Stimulated activated CD4-positive, alpha-beta T cell treated with anti-CD3 and anti-CD28 coated beads, Interleukin-1b, Interleukin-23, amount 100 ng/mL, for 1 hour (primary cell): ENCODE measurements at regions not wholly inside any gene's neighbourhood (a gene's known extent, or its start where the extent isn't known, plus 50 kb on each side); places are given as distances from the start of the nearest gene placed in this dataset.
"Not testable (repeated sequence)": the region's sequence is repeated elsewhere in the genome, so short reads cannot be mapped to it uniquely, and the experiment has no call there.

Experiments used
- DNase-seq, 2 donors: peaks; one replicate each; pipeline ENCODE4 v3.0.0-alpha.2; 2020; ENCODE audit warnings: low read depth in 2 of 2

- no peak for DNase-seq
Observed at GRCh38 chr14:71240171-71240570, 332.9 kb downstream of the PCNX1 start.

- no peak for DNase-seq
Observed at GRCh38 chr14:71240866-71241520, 333.7 kb downstream of the PCNX1 start.

- no peak for DNase-seq
Observed at GRCh38 chr14:71242237-71242748, 335.0 kb downstream of the PCNX1 start.

- no peak for DNase-seq
Observed at GRCh38 chr14:71243697-71244096, 336.4 kb downstream of the PCNX1 start.

- DNase-seq = no peak
Observed at GRCh38 chr14:71244341-71244740, 337.1 kb downstream of the PCNX1 start.

- no peak for DNase-seq
Observed at GRCh38 chr14:71245659-71246361, 338.6 kb downstream of the PCNX1 start.

GRCh38 chr14:71246539-71246938 is 339.3 kb downstream of the PCNX1 start:
- DNase-seq = no peak

- no peak for DNase-seq
Observed at GRCh38 chr14:71247106-71247505, 339.8 kb downstream of the PCNX1 start.

- no peak for DNase-seq
Observed at GRCh38 chr14:71248194-71248593, 340.9 kb downstream of the PCNX1 start.

- no peak for DNase-seq
Observed at GRCh38 chr14:71250347-71250746, 343.1 kb downstream of the PCNX1 start.

- DNase-seq = no peak
Observed at GRCh38 chr14:71250791-71251190, 343.5 kb downstream of the PCNX1 start.

GRCh38 chr14:71254091-71254719 is 346.9 kb downstream of the PCNX1 start:
- not testable (repeated sequence) for DNase-seq

- DNase-seq = no peak
Observed at GRCh38 chr14:71261206-71261605, 353.9 kb downstream of the PCNX1 start.

GRCh38 chr14:71262441-71262840 is 355.2 kb downstream of the PCNX1 start:
- no peak for DNase-seq

GRCh38 chr14:71264260-71264659 is 357.0 kb downstream of the PCNX1 start:
- DNase-seq = no peak

- DNase-seq = no peak
Observed at GRCh38 chr14:71267007-71267513, 359.8 kb downstream of the PCNX1 start.

GRCh38 chr14:71267691-71268090 is 360.4 kb downstream of the PCNX1 start:
- DNase-seq = no peak

GRCh38 chr14:71270111-71270510 is 362.9 kb downstream of the PCNX1 start:
- no peak for DNase-seq

GRCh38 chr14:71271166-71271945 is 364.1 kb downstream of the PCNX1 start:
- DNase-seq = no peak

- DNase-seq = no peak
Observed at GRCh38 chr14:71273366-71273765, 366.1 kb downstream of the PCNX1 start.

GRCh38 chr14:71284048-71284447 is 376.8 kb downstream of the PCNX1 start:
- no peak for DNase-seq

GRCh38 chr14:71286126-71286525 is 378.9 kb downstream of the PCNX1 start:
- no peak for DNase-seq
